ENCODE measurements at regions not wholly inside any gene's neighbourhood (a gene's known extent, or its start where the extent isn't known, plus 50 kb on each side); places are given as distances from the start of the nearest gene placed in this dataset.

DNA sequence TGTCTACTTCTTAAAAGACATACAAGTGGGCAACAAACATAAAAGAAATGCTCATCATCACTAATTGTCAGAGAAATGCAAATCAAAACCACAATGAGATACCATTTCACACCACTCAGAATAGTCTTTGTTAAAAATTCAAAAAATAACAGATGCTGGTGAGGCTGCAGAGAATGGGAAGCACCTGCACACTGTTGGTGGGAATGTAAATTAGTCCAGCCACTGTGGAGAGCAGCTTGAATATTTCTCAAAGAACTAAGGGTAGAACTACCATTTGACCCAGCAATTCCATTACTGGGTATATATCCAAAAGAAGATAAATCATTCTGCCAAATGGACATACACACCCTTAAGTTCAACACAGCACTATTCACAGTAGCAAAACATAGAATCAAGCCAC, 61.8 kb upstream of the STEAP1 start:
- DNase-seq: no peak

DNA sequence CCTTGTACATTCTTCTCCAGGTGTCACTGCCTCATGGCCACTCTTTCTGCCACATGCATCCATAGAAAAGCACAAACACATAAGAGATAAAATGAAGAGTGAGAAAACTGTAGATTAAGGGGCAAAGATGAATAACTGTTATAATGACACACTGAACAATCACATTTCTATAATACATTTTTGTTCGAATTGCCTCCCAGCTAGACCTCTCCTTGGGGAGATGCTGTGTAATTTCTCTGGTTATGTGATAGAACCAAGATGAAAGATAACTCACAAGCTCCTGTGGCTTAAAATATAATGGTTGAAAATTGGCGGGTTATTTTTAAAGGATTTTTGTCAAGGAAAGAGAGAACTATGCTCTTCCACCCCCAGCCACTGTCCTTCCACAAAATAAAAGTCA, 60.2 kb upstream of the STEAP1 start:
- no peak for DNase-seq
